ENCODE measurements at regions not wholly inside any gene's neighbourhood (a gene's known extent, or its start where the extent isn't known, plus 50 kb on each side); places are given as distances from the start of the nearest gene placed in this dataset.

DNA sequence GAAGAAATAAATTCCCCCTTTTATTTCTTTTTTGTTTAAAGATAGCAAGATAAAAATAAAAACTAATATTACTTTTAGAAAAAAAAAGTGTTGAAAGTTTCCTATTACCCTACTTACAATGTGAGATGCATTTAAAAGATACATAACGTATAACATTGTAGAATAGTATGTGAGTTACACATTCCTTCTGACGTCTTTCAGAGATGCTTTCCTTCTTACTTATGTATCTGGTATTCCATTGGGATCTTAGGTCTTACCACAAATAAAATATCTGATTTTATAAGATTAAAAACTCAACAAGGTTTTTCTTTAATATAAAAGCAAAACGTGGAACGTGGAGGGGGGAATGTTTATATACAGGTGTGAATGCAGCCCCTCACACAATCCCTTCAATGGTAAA is 147.2 kb upstream of the ETS2 start:
- no peak for DNase-seq (ENCODE audit: low read depth)

GRCh38 chr21:38659936-38660332 is 145.8 kb upstream of the ETS2 start:
- no peak for DNase-seq (ENCODE audit: low read depth)

- DNase-seq (ENCODE audit: low read depth), result no peak
Observed at GRCh38 chr21:38660333-38661196, 145.2 kb upstream of the ETS2 start.

DNA sequence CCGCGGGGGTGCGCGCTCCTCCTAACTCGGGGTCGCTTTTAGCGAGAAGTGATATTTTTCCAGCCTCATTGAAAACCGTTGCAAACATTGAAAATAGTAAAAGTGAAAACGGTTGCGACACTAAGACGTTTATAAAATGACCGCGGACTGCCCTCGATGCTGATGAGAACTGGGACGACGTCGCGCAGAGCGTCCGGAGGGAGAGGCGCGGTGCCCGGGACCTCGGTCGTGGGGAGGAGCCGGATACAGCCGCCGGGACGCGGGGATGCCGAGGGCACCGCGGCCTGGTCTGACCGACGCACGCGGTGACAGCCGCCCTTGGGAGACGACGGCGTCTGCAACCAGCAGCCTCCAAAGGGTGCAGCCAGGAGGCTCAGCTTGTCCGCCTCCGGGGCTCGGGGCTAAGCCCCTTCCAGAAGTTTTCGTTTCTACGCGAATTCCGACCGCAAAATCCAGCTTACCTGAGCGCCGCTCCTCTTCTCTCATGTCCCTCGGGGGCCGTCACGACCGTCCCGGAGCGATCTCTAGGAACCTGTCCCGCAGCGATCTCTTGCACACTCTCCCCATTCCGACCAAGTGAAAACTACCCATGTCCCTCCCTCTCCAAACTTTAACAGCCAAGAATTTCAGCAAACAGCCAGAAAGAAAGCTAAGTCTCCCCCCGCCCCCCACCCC is 144.4 kb upstream of the ETS2 start:
- peak; percentile 33 for DNase-seq (ENCODE audit: low read depth)

- DNase-seq (ENCODE audit: low read depth), result peak; percentile 76
Observed at GRCh38 chr21:38661889-38662568, 143.7 kb upstream of the ETS2 start.

GRCh38 chr21:38663282-38663681 is 142.4 kb upstream of the ETS2 start:
- no peak for DNase-seq (ENCODE audit: low read depth)

DNA sequence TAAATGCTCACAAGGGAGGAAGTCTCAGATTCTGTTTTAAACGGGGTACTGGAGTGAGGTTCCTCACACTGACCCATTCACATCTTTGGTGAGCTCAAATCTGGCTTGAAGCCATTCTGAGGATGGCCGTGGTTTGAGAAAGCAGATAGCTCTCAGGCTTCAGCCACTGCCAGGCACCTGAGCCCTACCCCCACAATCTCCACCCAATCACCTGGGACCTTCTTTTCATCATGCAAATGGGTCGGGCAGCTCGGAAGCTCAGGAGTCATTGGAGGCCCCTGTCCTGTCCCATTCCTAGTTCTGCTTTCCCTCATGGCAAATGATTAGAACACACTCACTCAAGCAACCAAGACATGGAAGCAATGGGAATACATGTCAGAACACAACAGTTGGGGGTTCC is 141.4 kb upstream of the ETS2 start:
- DNase-seq (ENCODE audit: low read depth), result no peak

DNA sequence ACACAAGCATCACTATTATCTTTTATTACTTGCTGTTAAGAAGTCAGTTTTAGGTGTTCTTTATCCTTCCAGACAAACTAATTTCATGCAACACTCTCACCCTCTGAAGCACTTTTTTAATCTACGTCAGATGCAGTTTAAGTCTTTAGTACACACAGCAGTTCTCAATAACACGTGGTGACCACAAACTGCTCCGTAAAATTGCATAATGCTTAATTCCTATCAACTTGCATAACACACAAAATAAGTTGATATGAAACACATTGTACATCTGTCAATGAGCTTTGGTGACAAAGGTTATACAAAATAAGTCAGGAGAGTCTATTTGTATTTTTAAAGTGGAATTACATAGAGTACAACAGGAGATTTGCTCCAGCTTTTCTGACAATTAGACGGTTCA is 140.9 kb upstream of the ETS2 start:
- DNase-seq (ENCODE audit: low read depth), result peak; percentile 71

DNA sequence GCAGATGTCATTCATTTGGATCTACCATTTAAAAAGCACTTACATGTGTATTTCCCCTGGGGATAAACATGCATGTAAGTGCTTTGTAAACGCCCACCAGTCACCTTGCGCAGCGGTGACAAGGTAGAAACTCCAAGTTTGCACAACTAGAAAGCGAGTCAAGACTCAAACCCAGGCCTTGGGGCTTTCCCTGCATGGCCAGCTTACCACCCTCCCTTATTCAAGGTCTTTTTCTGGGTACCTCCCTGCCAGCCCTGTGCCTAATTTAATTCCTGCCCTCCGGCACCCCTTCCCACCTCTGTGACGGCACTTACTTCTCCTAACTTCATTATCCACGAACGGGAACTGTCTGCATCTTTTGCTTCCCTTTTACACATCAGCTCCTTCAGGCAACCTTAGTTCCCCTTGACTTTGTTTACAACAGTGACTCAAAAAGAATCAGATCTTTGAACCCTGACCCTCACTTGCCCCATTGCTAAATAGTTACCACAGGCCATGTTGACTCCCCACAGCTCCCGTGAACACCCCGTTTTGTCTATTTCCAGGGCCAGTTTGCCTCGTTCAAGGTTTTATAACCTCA is 138.3 kb upstream of the ETS2 start:
- DNase-seq (ENCODE audit: low read depth), result no peak

GRCh38 chr21:38668067-38668466 is 137.7 kb upstream of the ETS2 start:
- no peak for DNase-seq (ENCODE audit: low read depth)

DNA sequence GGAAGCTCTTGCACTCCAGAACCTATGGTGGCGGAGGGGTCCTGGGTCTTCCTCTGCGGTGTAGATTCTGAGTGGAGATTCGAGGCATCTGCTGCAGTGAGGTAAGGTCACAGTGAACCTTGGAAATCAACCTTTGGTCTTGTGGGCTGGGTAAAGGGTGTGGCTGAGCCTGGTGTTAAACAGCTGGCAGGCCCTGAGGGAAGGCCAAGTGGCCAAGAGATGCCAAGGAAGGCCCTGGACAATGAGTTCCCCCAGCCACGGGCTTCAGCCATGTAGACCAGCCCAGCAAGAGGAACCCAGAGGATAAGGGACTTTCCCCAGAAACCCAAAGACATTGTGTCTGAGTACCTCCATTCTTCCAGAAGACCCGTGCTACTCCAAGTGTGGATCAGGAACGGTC is 137.2 kb upstream of the ETS2 start:
- DNase-seq (ENCODE audit: low read depth), result no peak

- DNase-seq (ENCODE audit: low read depth), result peak; percentile 47
Observed at GRCh38 chr21:38669186-38669585, 136.5 kb upstream of the ETS2 start.

- no peak for DNase-seq (ENCODE audit: low read depth)
Observed at GRCh38 chr21:38670861-38671260, 134.9 kb upstream of the ETS2 start.

- no peak for DNase-seq (ENCODE audit: low read depth)
Observed at GRCh38 chr21:38671773-38672172, 134.0 kb upstream of the ETS2 start.

- no peak for DNase-seq (ENCODE audit: low read depth)
Observed at GRCh38 chr21:38675182-38675824, 130.4 kb upstream of the ETS2 start.

DNA sequence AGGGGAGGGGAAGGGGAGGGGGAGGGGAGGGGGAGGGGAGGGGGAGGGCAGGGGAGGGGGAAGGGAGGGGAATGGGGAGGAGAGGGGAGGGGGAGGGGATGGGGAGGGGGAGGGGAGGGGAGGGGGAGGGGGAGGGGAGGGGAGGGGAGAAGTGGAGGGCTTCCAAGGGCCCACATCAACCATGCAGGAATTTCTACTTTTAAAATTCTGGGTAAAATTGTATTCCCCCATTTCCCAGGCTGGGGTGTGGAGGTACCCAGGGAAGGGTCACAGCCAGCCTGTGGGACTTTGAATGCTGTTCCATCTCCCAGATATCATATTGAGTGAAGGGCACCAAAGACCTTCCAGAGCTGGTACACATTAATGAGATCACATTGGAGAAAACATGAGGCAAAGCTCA is 126.9 kb upstream of the ETS2 start:
- DNase-seq (ENCODE audit: low read depth), result no peak

- DNase-seq (ENCODE audit: low read depth), result peak; percentile 83
Observed at GRCh38 chr21:38679534-38679933, 126.2 kb upstream of the ETS2 start.

DNA sequence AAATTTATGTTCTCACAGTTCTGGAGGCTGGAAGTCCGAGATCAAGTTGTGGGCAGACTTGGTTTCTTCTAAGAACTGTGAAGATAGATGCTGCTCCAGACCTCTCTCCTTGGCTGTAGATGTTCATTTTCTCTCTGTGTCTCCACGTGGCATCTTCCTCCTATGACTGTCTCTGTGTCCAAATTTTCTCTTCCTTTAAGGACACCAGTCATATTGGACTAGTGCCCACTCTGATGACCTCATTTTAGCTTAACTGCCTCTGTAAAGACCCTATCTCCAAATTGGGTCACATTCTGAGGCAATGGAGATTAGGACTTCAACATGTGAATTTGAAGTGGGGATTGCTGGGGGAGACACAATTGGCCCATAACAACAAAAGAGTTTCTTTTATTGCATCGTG is 125.3 kb upstream of the ETS2 start:
- DNase-seq (ENCODE audit: low read depth), result no peak

- DNase-seq (ENCODE audit: low read depth), result peak; percentile 57
Observed at GRCh38 chr21:38683222-38683621, 122.5 kb upstream of the ETS2 start.

- no peak for DNase-seq (ENCODE audit: low read depth)
Observed at GRCh38 chr21:38688068-38688467, 117.7 kb upstream of the ETS2 start.

DNA sequence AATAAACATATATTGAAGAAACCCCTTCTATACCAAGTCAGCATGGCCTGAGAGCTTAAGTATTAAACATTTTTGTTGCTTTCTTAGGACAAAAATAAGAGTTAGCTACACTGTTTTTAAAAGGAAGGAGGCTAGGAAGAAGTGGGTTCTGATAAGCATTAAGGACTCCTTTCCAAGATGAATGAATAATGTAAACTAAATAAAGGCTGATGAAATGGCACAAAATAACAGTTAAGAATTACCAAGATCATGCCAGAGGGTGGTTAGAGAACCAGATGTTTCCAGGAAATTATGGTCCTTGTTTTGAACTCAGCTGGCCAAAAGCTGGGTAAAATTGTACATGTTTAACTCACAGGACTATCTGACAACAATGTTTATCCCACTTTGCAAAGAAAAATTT is 114.1 kb upstream of the ETS2 start:
- DNase-seq (ENCODE audit: low read depth), result no peak

DNA sequence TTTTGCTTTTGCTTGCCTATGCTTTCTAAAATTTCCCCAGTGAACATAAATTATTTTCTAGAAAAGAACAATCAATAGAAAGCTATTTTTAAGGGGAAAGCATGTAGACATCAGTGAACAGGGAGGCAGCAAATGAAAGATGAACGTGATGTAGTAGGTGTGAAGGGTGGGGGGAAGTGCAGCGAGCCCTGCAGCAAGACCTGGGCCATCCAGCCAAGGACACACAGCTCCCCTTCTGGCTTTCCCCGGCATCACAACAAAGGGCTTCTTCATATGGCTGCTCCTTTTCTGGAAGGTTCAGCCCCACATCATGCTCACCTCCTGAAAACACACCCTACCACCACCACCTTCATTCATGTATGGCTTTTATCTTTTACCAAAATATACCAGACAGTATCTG is 109.2 kb upstream of the ETS2 start:
- no peak for DNase-seq (ENCODE audit: low read depth)

Data from iris pigment epithelial cell (primary cell).